Mesothelial cell of epicardium (in vitro differentiated cells): ENCODE measurements at regions not wholly inside any gene's neighbourhood (a gene's known extent, or its start where the extent isn't known, plus 50 kb on each side); places are given as distances from the start of the nearest gene placed in this dataset.
"Not testable (repeated sequence)": the region's sequence is repeated elsewhere in the genome, so short reads cannot be mapped to it uniquely, and the experiment has no call there.

ENCODE experiments used
- DNase-seq, 2 experiments: peaks; one replicate each; pipeline ENCODE4 v3.0.0; 2021; ENCODE audit warnings: low spot score in 2 of 2; ENCODE audit not compliant: unreplicated experiment in 2 of 2
- H3K27ac Mint-ChIP-seq: 2 replicates; pipeline ENCODE4 v1.8.0; 2021; ENCODE audit warnings: mixed read lengths
- H3K27me3 Mint-ChIP-seq: 2 replicates; pipeline ENCODE4 v1.8.0; 2021; ENCODE audit warnings: low read depth, mixed read lengths
- H3K36me3 Mint-ChIP-seq: 2 replicates; pipeline ENCODE4 v1.8.0; 2021; ENCODE audit warnings: mixed read lengths
- H3K4me1 Mint-ChIP-seq: 2 replicates; pipeline ENCODE4 v1.8.0; 2021; ENCODE audit warnings: mixed read lengths
- H3K4me3 Mint-ChIP-seq: 2 replicates; pipeline ENCODE4 v1.8.0; 2021; ENCODE audit warnings: mild to moderate bottlenecking, moderate library complexity, mixed read lengths
- H3K9me3 Mint-ChIP-seq: 2 replicates; pipeline ENCODE4 v1.8.0; 2021; ENCODE audit warnings: mixed read lengths
- TF ChIP-seq, protein P1 (sequence below): fragments of 200-600 bp; sonication (generic); IDR thresholded peaks from one replicate; pipeline ENCODE4 v1.5.0; 2021; ENCODE audit warnings: antibody characterized with exemption; ENCODE audit not compliant: unreplicated experiment

DNA sequence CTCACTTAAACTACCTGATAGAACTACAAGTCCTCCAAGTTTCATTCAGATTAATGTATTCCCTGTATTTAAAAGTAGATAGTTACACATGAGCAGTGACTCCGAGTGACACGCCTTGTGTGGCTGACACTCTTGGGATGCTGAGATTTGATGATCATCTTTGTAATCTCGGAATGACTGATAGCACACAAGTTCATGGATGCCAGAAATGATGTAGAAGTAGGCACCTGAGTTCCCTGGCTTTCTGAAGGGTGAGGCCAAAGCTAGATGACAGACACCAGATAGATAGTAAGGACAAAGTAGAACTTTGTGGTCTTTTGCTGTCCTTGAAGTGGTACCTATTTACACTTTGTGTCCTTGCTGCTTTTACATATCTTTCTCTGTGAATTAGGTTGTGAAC lies 491.2 kb downstream of the PCNX1 start:
- Mint-ChIP-seq H3K27me3 (no peaks in the 10 kb centered on the region), H3K27ac (no peak overlapping the region), H3K9me3 (no peaks in the 10 kb centered on the region), H3K4me3 (no peak overlapping the region), H3K36me3 (no peaks in the 10 kb centered on the region), H3K4me1 (peaks cover 17% of the 10 kb centered on the region)
- no peak for DNase-seq
- TF ChIP-seq, protein P1, sequence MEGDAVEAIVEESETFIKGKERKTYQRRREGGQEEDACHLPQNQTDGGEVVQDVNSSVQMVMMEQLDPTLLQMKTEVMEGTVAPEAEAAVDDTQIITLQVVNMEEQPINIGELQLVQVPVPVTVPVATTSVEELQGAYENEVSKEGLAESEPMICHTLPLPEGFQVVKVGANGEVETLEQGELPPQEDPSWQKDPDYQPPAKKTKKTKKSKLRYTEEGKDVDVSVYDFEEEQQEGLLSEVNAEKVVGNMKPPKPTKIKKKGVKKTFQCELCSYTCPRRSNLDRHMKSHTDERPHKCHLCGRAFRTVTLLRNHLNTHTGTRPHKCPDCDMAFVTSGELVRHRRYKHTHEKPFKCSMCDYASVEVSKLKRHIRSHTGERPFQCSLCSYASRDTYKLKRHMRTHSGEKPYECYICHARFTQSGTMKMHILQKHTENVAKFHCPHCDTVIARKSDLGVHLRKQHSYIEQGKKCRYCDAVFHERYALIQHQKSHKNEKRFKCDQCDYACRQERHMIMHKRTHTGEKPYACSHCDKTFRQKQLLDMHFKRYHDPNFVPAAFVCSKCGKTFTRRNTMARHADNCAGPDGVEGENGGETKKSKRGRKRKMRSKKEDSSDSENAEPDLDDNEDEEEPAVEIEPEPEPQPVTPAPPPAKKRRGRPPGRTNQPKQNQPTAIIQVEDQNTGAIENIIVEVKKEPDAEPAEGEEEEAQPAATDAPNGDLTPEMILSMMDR, result no peak

DNA sequence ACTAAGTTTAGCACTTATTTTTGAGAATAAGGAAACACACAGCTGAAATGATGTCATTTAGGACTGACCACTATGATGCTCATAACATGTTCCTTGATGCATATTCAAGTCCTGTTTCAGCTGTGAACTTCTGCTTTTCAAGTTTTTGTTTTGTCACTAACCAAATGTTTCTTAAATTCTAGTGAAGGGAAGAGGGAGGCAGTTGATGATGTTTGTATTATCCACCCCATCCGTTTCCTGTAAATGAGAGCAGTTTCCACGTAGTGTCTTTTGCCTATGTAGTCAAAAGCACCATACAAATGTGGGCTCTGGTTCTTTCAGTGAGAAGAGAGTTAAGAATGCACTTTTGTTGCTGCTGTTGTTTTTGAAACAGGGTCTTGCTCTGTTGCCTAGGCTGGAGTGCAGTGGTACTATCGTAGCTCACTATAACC lies 491.8 kb downstream of the PCNX1 start:
- Mint-ChIP-seq H3K9me3 (no peaks in the 10 kb centered on the region), H3K4me3 (no peak overlapping the region), H3K27me3 (no peaks in the 10 kb centered on the region), H3K27ac (no peak overlapping the region), H3K4me1 (peaks cover 17% of the 10 kb centered on the region), H3K36me3 (no peaks in the 10 kb centered on the region)
- no peak for DNase-seq
- TF ChIP-seq, protein P1, result no peak

DNA sequence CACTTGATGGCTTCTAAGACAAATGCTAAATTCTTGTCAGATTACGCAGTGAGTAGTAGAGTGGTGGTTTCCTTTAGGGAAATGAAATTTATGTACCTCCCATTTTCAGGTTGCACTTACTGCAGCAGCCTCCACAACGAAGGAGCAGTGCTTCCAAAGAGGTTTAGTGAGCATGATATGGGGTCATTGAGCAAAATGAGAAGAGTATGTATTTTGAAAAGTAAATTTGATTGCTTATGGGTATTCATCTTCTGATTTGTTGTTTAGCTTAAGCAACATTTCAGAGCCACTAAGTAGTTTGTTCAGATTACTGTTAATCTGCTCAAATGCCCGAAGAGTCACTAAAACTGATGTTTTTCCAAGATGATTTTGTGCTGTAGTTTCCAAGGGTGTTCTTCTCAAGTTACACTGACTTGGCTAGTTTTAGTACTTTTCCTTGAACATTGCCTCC lies 493.6 kb downstream of the PCNX1 start:
- TF ChIP-seq, protein P1, result no peak
- DNase-seq, result no peak
- Mint-ChIP-seq H3K27ac (peak overlapping the region; percentile 14), H3K9me3 (peaks cover 11% of the 10 kb centered on the region), H3K36me3 (peaks cover 9% of the 10 kb centered on the region), H3K4me3 (no peak overlapping the region), H3K27me3 (no peaks in the 10 kb centered on the region), H3K4me1 (peaks cover 17% of the 10 kb centered on the region)

DNA sequence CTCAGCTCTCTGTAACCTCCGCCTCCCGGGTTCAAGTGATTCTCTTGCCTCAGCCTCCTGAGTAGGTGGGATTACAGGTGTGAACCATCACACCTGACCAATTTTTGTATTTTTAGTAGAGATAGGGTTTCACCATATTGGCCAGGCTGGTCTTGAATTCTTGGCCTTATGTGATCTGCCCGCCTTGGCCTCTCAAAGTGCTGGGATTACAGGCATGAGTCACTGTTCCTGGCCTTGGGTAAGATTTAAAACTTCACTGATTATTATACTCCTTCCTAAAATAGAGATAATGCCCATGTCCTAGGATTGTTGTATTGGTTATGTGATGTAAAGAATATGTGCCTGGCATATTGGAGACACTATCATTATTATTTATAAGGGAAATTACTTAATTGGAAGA lies 495.2 kb downstream of the PCNX1 start:
- H3K9me3 Mint-ChIP-seq, result peaks cover 12% of the 10 kb centered on the region
- not testable (repeated sequence) for H3K36me3 Mint-ChIP-seq, H3K27ac Mint-ChIP-seq, H3K4me3 Mint-ChIP-seq, DNase-seq, H3K27me3 Mint-ChIP-seq
- H3K4me1 Mint-ChIP-seq, result peaks cover 15% of the 10 kb centered on the region

DNA sequence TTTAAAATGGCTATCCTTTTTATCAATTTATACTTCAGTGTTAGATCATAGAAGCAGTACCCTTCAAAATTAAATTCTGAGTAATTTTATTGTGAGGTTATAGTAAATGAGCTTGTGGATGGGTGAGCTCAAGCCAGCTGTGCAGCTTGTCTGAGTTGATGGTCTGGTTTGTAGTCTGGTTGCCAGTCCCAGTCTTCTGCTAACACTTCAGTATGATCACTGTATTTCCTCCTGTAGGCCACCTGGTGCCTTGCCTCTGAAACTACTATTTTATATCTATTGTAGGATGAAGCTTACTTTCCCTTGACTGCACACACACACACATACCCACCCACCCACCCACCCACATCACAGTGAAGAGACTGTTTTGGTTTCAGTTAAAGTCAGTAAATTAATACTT lies 496.4 kb downstream of the PCNX1 start:
- peaks cover 12% of the 10 kb centered on the region for H3K9me3 Mint-ChIP-seq
- no peak overlapping the region for H3K4me3 Mint-ChIP-seq
- H3K36me3 Mint-ChIP-seq, result peaks cover 10% of the 10 kb centered on the region
- no peak for DNase-seq
- peaks cover 13% of the 10 kb centered on the region for H3K4me1 Mint-ChIP-seq
- no peaks in the 10 kb centered on the region for H3K27me3 Mint-ChIP-seq
- no peak overlapping the region for H3K27ac Mint-ChIP-seq
- TF ChIP-seq, protein P1, result no peak

DNA sequence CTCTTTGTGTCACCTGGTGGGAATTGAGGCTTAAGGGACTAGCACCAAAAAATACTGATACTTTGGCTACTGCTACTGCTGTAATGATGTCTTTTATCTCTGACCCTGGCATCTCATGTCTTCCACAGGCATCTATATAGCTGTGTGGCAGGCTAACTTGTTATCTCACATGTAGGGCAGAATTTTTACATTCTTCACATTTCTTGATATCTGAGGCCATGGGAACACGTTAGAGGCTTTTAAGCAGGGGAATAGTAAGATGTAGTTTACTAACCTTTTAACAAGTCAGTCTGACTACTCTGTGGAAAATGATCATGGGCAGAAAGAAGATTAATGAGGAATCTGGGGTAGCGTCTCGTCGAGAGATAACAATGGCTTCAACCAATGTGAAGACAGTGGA lies 498.4 kb downstream of the PCNX1 start:
- Mint-ChIP-seq H3K4me1 (peaks cover 7% of the 10 kb centered on the region), H3K27me3 (no peaks in the 10 kb centered on the region), H3K36me3 (peaks cover 10% of the 10 kb centered on the region), H3K27ac (no peak overlapping the region), H3K4me3 (no peak overlapping the region), H3K9me3 (peaks cover 12% of the 10 kb centered on the region)
- TF ChIP-seq, protein P1, result no peak
- no peak for DNase-seq
